LHCN-M2 (cell line): ENCODE measurements at regions not wholly inside any gene's neighbourhood (a gene's known extent, or its start where the extent isn't known, plus 50 kb on each side); places are given as distances from the start of the nearest gene placed in this dataset.
"Not testable (repeated sequence)": the region's sequence is repeated elsewhere in the genome, so short reads cannot be mapped to it uniquely, and the experiment has no call there.

Experiments
- DNase-seq: peaks from one replicate; pipeline ENCODE4 v3.0.0-alpha.2; 2012; ENCODE audit warnings: low read depth

DNA sequence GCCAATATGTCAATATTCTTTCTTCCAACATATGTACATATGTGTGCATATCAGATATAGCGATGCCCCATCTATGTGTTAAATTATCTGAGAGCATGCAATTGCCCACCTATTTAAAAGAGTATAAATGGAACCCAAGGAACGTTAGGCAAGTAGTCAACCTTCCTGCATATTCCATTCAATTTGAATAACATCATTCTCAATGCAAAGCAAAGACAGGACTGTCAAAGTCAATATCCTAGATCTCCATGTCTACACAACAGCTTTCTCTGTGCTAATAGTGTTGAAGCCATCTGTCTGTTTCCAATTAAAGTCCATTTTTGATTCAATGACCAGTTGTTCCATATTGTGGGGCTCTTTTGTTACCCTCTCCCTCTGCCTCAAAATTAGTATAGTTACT is 85.3 kb upstream of the COX7C start:
- DNase-seq, result no peak

DNA sequence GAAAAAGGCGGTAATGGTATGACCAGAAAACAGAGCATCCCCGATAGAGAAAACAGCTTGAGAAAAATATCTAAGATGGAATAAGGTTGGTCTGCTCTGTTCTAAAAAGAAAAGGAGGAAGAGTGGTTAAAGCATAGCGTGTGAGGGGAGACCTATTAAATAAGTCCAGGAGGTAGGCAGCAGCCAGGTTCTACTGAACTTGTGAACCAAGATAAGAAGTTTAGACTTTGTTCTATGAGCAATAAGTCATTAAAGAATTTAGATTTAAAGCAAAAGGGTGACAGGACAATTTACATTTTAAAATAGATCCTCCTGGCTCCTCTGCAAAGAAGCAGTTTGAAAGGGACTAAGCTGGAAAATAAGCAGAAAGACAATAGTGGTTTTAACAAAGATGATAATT is 81.3 kb upstream of the COX7C start:
- DNase-seq, result no peak

DNA sequence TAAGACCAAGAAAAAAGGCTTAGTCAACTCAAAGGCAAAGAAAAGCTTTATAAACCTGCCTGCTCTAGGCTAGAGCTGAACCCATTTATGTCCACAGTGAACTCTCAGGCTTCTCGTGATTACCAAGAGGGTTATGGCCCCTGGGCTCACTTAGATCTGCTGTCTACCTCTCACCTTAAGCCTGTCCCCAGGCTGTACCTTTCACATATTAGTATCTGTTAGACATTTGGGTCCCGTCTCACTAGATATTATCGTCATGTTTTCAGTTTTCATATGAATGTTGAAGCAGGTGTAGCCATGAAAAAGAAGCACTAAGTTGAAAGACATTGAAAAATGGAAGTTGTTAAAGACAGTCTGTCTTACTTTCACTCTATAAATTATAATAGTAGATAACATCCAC is 75.2 kb upstream of the COX7C start:
- DNase-seq, result no peak

DNA sequence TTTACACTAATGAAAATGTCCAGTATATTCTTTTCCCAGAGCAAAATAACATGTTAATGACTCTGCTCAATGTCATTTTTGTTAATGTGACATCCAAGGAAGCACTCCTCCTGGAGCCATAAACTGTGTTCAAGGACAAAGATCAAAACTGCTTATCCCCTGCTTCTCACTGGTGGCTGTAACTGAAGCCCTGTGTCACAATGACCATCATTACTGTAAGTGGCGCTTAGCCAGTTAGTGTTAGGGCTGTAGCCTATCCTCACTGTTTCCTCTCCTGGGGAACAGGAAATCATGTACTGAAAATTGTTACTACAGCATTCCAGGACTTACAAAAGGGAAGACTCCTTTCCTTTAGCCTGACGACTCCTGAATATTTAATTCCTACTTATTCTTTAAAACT is 71.7 kb upstream of the COX7C start:
- no peak for DNase-seq

DNA sequence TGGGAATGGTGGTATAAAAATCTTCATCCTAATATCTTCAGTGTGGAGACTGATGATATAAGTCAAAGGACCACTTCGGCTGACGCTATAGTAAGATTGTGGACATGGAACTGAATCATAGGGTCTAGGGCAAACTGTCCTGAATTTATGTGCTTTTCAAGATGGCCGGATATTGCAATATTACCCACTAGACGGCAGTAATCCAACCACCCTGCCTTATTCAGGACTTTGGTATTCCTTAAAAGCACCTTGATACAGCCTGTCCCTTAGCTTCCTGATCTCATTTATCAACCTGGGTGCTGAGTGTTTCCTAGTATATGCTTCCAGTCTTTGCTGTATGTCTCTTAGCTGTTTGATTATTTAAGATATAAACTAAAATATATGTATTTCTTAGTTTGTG is 71.2 kb upstream of the COX7C start:
- no peak for DNase-seq

DNA sequence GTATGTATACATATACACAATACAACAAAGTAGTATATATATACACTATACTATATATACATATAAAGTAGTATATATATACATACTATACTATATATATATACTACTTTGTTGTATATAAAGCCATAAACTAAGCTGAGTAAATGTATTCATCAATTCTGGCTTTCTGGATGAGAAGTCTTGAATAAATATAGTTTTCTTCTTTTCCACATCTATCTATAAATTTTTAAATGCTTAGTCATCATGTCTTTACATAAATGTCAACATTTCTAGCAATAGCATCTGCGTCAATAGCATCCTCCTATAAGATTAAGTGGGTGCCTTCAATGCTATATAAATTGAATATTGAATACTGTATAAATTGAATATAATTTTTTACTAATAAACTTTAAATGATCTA is 63.1 kb upstream of the COX7C start:
- no peak for DNase-seq

DNA sequence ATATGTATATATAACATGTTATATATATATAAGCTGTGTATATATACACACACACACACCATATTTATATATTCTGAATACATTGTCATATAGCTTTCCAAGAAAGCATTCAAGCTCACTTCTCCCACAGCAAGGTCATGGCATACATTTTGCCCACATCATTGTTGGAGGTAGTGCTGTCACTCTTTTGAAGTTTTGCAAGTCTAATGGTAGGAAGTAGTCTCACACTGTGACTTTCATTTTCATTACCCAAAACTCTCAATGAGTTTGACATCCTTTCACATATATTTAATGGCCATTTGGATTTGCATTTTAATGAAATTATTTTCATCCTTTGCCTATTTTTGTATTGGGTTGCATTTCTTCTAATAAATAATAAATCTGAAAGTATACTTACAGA is 59.8 kb upstream of the COX7C start:
- no peak for DNase-seq

DNA sequence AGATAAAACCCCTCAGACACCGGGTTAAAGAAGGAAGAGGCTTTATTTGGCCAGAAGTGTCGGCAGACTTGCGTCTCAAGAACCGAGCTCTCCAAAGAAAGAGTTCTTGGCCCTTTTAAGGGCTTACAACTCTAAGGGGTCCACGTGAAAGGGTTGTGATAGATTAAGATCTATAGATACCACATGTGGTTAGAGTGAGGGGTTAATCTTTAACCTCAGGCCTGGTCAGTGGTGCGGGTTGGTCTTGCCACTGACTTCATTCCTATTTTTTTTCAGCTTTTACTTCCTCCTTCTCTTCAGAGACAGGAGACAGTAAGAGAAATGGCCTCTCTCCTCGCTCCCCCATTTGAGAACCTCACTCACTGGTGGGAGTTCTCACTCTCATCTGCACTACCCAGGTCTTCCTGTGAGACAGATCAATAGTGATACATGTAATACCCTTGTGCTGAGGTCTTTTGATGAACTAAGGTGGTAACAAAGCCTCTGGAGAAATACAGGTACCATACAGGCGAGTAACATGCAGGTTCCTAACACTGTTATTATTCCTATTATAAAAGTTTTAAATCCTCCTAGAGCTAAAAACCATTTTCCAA is 52.4 kb upstream of the COX7C start:
- DNase-seq, result no peak

DNA sequence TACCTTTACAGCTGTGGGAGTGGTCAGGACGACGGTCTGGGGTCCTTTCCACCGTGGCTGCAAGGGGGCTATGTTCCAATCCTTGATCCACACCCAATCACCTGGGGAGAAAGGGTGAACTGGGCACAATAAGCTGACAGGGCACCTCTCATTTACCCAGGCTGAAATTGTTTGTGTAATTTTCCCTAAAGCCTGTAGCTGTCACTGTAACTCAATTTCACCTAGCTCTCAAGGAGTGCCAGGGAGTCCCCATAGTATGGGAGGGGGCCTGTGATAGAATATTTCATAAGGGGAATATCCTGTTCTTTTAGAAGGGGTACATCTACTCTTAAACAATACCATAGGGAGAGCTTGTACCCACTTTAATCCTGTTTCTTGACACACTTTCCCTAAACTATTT is 51.7 kb upstream of the COX7C start:
- not testable (repeated sequence) for DNase-seq
